ENCODE measurements at regions not wholly inside any gene's neighbourhood (a gene's known extent, or its start where the extent isn't known, plus 50 kb on each side); places are given as distances from the start of the nearest gene placed in this dataset.

- H3F3A ChIP-seq (ENCODE audit: control insufficient read depth, insufficient read depth): no peaks in the 10 kb centered on the region
- no peak overlapping the region for H3K4me2 ChIP-seq (ENCODE audit: low read length)
- no peaks in the 10 kb centered on the region for H3K9me3 ChIP-seq (ENCODE audit: control insufficient read depth, insufficient read depth, low read length)
- H3K27ac ChIP-seq (ENCODE audit: low read depth, low read length): no peak overlapping the region
- no peaks in the 10 kb centered on the region for H3K4me1 ChIP-seq (ENCODE audit: control insufficient read depth, low read length)
- no peaks in the 10 kb centered on the region for H3K9me2 ChIP-seq (replicated peaks; ENCODE audit: control insufficient read depth, low read length)
- H3K27me3 ChIP-seq (ENCODE audit: control insufficient read depth, low read length): no peaks in the 10 kb centered on the region
- TF ChIP-seq EZH2phosphoT487 (IDR thresholded peaks at IDR 0.05; ENCODE audit: borderline replicate concordance, low read length): no peak
- TF ChIP-seq, protein P1, sequence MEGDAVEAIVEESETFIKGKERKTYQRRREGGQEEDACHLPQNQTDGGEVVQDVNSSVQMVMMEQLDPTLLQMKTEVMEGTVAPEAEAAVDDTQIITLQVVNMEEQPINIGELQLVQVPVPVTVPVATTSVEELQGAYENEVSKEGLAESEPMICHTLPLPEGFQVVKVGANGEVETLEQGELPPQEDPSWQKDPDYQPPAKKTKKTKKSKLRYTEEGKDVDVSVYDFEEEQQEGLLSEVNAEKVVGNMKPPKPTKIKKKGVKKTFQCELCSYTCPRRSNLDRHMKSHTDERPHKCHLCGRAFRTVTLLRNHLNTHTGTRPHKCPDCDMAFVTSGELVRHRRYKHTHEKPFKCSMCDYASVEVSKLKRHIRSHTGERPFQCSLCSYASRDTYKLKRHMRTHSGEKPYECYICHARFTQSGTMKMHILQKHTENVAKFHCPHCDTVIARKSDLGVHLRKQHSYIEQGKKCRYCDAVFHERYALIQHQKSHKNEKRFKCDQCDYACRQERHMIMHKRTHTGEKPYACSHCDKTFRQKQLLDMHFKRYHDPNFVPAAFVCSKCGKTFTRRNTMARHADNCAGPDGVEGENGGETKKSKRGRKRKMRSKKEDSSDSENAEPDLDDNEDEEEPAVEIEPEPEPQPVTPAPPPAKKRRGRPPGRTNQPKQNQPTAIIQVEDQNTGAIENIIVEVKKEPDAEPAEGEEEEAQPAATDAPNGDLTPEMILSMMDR (IDR thresholded peaks at IDR 0.05; ENCODE audit: low read depth, low read length, poor library complexity, severe bottlenecking): no peak
- H3K79me2 ChIP-seq (ENCODE audit: control insufficient read depth, low read length): no peaks in the 10 kb centered on the region
- no peaks in the 10 kb centered on the region for H3K36me3 ChIP-seq (ENCODE audit: control insufficient read depth, low read length)
- H3K4me3 ChIP-seq (ENCODE audit: low read length): no peak overlapping the region
- H4K20me1 ChIP-seq (ENCODE audit: control insufficient read depth, insufficient read depth, low read depth, low read length): no peaks in the 10 kb centered on the region
Measured at GRCh38 chr6:80767808-80768207, 661.3 kb downstream of the BCKDHB start.

DNA sequence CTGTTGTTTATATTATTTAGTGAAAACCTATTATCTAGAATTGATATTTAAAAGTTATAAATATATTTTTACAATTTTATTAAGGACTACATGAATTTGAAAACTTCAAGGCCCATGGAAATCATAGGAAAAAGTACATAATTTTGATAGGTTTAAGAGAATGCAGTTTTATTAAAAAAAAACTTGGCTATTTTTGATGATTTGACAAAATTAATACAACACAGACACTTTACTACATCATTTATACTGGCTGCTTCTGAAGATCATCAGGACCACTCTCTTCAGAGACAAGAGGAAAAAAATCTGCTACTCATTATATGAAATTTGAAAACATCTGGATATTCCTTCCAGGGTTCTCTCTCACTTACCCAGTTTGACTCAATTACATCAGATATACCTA is 637.7 kb downstream of the BCKDHB start:
- Histone ChIP-seq H3F3A (ENCODE audit: control insufficient read depth, insufficient read depth) (no peaks in the 10 kb centered on the region), H3K4me1 (ENCODE audit: control insufficient read depth, low read length) (no peaks in the 10 kb centered on the region), H3K36me3 (ENCODE audit: control insufficient read depth, low read length) (no peaks in the 10 kb centered on the region), H3K27me3 (ENCODE audit: control insufficient read depth, low read length) (no peaks in the 10 kb centered on the region), H4K20me1 (ENCODE audit: control insufficient read depth, insufficient read depth, low read depth, low read length) (no peaks in the 10 kb centered on the region), H3K9me3 (ENCODE audit: control insufficient read depth, insufficient read depth, low read length) (no peaks in the 10 kb centered on the region), H3K4me3 (ENCODE audit: low read length) (no peak overlapping the region), H3K9me2 (replicated peaks; ENCODE audit: control insufficient read depth, low read length) (no peaks in the 10 kb centered on the region), H3K79me2 (ENCODE audit: control insufficient read depth, low read length) (no peaks in the 10 kb centered on the region), H3K4me2 (ENCODE audit: low read length) (no peak overlapping the region), H3K27ac (ENCODE audit: low read depth, low read length) (no peak overlapping the region)
- TF ChIP-seq EZH2phosphoT487 (IDR thresholded peaks at IDR 0.05; ENCODE audit: borderline replicate concordance, low read length): no peak
- TF ChIP-seq, protein P1 (IDR thresholded peaks at IDR 0.05; ENCODE audit: low read depth, low read length, poor library complexity, severe bottlenecking): no peak

- TF ChIP-seq, protein P1 (IDR thresholded peaks at IDR 0.05; ENCODE audit: low read depth, low read length, poor library complexity, severe bottlenecking): peak; percentile 48
- no peak for TF ChIP-seq EZH2phosphoT487 (IDR thresholded peaks at IDR 0.05; ENCODE audit: borderline replicate concordance, low read length)
- H3K4me3 ChIP-seq (ENCODE audit: low read length): no peak overlapping the region
- no peaks in the 10 kb centered on the region for H3K4me1 ChIP-seq (ENCODE audit: control insufficient read depth, low read length)
- no peak overlapping the region for H3K4me2 ChIP-seq (ENCODE audit: low read length)
- no peaks in the 10 kb centered on the region for H3K27me3 ChIP-seq (ENCODE audit: control insufficient read depth, low read length)
- no peak overlapping the region for H3K27ac ChIP-seq (ENCODE audit: low read depth, low read length)
- no peaks in the 10 kb centered on the region for H3K9me3 ChIP-seq (ENCODE audit: control insufficient read depth, insufficient read depth, low read length)
- no peaks in the 10 kb centered on the region for H4K20me1 ChIP-seq (ENCODE audit: control insufficient read depth, insufficient read depth, low read depth, low read length)
- no peaks in the 10 kb centered on the region for H3K9me2 ChIP-seq (replicated peaks; ENCODE audit: control insufficient read depth, low read length)
- no peaks in the 10 kb centered on the region for H3K79me2 ChIP-seq (ENCODE audit: control insufficient read depth, low read length)
- no peaks in the 10 kb centered on the region for H3F3A ChIP-seq (ENCODE audit: control insufficient read depth, insufficient read depth)
- no peaks in the 10 kb centered on the region for H3K36me3 ChIP-seq (ENCODE audit: control insufficient read depth, low read length)
Measured at GRCh38 chr6:80742481-80742880, 636.0 kb downstream of the BCKDHB start.

DNA sequence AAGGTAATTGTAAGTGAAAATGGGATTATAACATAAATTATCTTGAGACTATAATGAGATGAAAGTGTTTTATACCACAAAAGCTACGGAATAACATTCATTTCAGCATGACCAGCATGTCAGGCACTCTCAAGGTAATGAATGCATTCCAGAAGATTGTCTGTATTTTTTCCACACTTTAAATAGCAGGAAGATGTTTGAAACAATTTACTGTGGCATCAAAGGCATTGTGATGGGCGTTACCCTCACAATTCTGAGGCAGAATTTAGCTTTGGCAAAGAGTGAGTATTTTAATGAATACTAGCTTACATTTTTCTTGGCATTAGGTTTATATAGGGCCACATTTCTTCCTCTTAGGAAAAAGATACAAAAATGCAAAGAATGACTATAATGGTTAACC is 627.2 kb downstream of the BCKDHB start:
- Histone ChIP-seq H3K36me3 (ENCODE audit: control insufficient read depth, low read length) (no peaks in the 10 kb centered on the region), H3K9me2 (replicated peaks; ENCODE audit: control insufficient read depth, low read length) (no peaks in the 10 kb centered on the region), H3K4me1 (ENCODE audit: control insufficient read depth, low read length) (no peaks in the 10 kb centered on the region), H3K27ac (ENCODE audit: low read depth, low read length) (no peak overlapping the region), H3K4me3 (ENCODE audit: low read length) (no peak overlapping the region), H3K4me2 (ENCODE audit: low read length) (no peak overlapping the region), H3F3A (ENCODE audit: control insufficient read depth, insufficient read depth) (no peaks in the 10 kb centered on the region), H3K9me3 (ENCODE audit: control insufficient read depth, insufficient read depth, low read length) (no peaks in the 10 kb centered on the region), H4K20me1 (ENCODE audit: control insufficient read depth, insufficient read depth, low read depth, low read length) (no peaks in the 10 kb centered on the region), H3K27me3 (ENCODE audit: control insufficient read depth, low read length) (no peaks in the 10 kb centered on the region), H3K79me2 (ENCODE audit: control insufficient read depth, low read length) (no peaks in the 10 kb centered on the region)
- no peak for TF ChIP-seq EZH2phosphoT487 (IDR thresholded peaks at IDR 0.05; ENCODE audit: borderline replicate concordance, low read length)
- TF ChIP-seq, protein P1 (IDR thresholded peaks at IDR 0.05; ENCODE audit: low read depth, low read length, poor library complexity, severe bottlenecking): no peak

All from DOHH2 (cell line).